Endodermal cell (in vitro differentiated cells): ENCODE measurements at regions not wholly inside any gene's neighbourhood (a gene's known extent, or its start where the extent isn't known, plus 50 kb on each side); places are given as distances from the start of the nearest gene placed in this dataset.

Source experiments
- DNase-seq: peaks from one replicate; pipeline ENCODE4 v3.0.0-alpha.2; 2017
- H3K27ac ChIP-seq: 2 replicates; pipeline ENCODE4 v1.5.1; 2013; ENCODE audit warnings: mild to moderate bottlenecking, low read depth, low read length, moderate library complexity
- H3K27me3 ChIP-seq: 2 replicates; pipeline ENCODE4 v1.6.1; 2013; ENCODE audit warnings: mild to moderate bottlenecking, low read length, moderate library complexity; ENCODE audit not compliant: insufficient read depth, control insufficient read depth, poor library complexity, severe bottlenecking
- H3K36me3 ChIP-seq: 2 replicates; pipeline ENCODE4 v1.7.0; 2013; ENCODE audit warnings: mild to moderate bottlenecking, low read length, moderate library complexity; ENCODE audit not compliant: control insufficient read depth, insufficient read depth
- H3K4me1 ChIP-seq: one replicate; pipeline ENCODE4 v1.7.0; 2013; ENCODE audit warnings: low read length; ENCODE audit not compliant: control insufficient read depth, insufficient read depth
- H3K4me3 ChIP-seq: 2 replicates; pipeline ENCODE4 v1.5.1; 2013; ENCODE audit warnings: mild to moderate bottlenecking, low read length, moderate library complexity
- H3K9ac ChIP-seq: 2 replicates; pipeline ENCODE4 v1.6.1; 2013; ENCODE audit warnings: mild to moderate bottlenecking, low read length, moderate library complexity; ENCODE audit not compliant: poor library complexity, severe bottlenecking; ENCODE audit errors: extremely low read depth
- H3K9me3 ChIP-seq: 2 replicates; pipeline ENCODE4 v1.6.1; 2013; ENCODE audit warnings: mild to moderate bottlenecking, low read length, moderate library complexity; ENCODE audit not compliant: control insufficient read depth
- H3K27ac Mint-ChIP-seq: 2 replicates; pipeline ENCODE4 v1.8.0; 2020; ENCODE audit warnings: mixed read lengths
- H3K27me3 Mint-ChIP-seq: 2 replicates; pipeline ENCODE4 v1.8.0; 2021; ENCODE audit warnings: mild to moderate bottlenecking, mixed read lengths; ENCODE audit not compliant: insufficient read depth
- H3K36me3 Mint-ChIP-seq: 2 replicates; pipeline ENCODE4 v1.8.0; 2020; ENCODE audit warnings: low read depth, mixed read lengths
- H3K4me1 Mint-ChIP-seq: 2 replicates; pipeline ENCODE4 v1.8.0; 2020; ENCODE audit warnings: mixed read lengths
- H3K4me3 Mint-ChIP-seq: 2 replicates; pipeline ENCODE4 v1.8.0; 2020; ENCODE audit warnings: mild to moderate bottlenecking, moderate library complexity, mixed read lengths
- H3K9me3 Mint-ChIP-seq: 2 replicates; pipeline ENCODE4 v1.8.0; 2020; ENCODE audit warnings: mild to moderate bottlenecking, mixed read lengths
- CTCF ChIP-seq: fragments of 200-600 bp; sonication (generic); conservative IDR thresholded peaks from 2 replicates; pipeline ENCODE4 v1.5.0; 2021; ENCODE audit warnings: antibody characterized with exemption, mild to moderate bottlenecking
- WGBS, 2 experiments: methylation state at CpG; one replicate each; pipeline versions ENCODE4 v1.1.5 to v1.1.7; 2013; ENCODE audit warnings: missing lambda C conversion rate in 2 of 2, mixed read lengths in 1 of 2; ENCODE audit not compliant: insufficient coverage in 1 of 2, insufficient read length in 1 of 2; 5-methylcytosine and 5-hydroxymethylcytosine counted together

- Mint-ChIP-seq H3K36me3 (peaks cover 7% of the 10 kb centered on the region), H3K9me3 (peaks cover 5% of the 10 kb centered on the region)
- H3K27ac ChIP-seq = no peak overlapping the region
Measured at GRCh38 chr4:30881985-30882384, 161.8 kb downstream of the PCDH7 start.

GRCh38 chr4:30882443-30882842 lies 162.3 kb downstream of the PCDH7 start:
- H3K4me1 ChIP-seq = peaks cover 2% of the 10 kb centered on the region
- Mint-ChIP-seq H3K4me1 (peaks cover 11% of the 10 kb centered on the region), H3K4me3 (no peak overlapping the region), H3K36me3 (peaks cover 10% of the 10 kb centered on the region), H3K9me3 (peaks cover 5% of the 10 kb centered on the region), H3K27me3 (no peaks in the 10 kb centered on the region), H3K27ac (no peak overlapping the region)
- no peaks in the 10 kb centered on the region for H3K36me3 ChIP-seq
- H3K9me3 ChIP-seq = no peaks in the 10 kb centered on the region
- H3K9ac ChIP-seq = no peak overlapping the region
- TF ChIP-seq CTCF = no peak
- no peak overlapping the region for H3K27ac ChIP-seq
- no peaks in the 10 kb centered on the region for H3K27me3 ChIP-seq
- 100% methylated on average over 1 of the region's 1 CpG; no CpG with 5 or more reads in 1 of the 2 experiments for WGBS, 2 experiments
- no peak overlapping the region for H3K4me3 ChIP-seq
- no peak for DNase-seq

More at GRCh38 chr4:30881985-30882384, 161.8 kb downstream of the PCDH7 start:
- H3K9ac ChIP-seq = no peak overlapping the region
- H3K27me3 ChIP-seq = no peaks in the 10 kb centered on the region
- Mint-ChIP-seq H3K4me3 (no peak overlapping the region), H3K27ac (no peak overlapping the region), H3K4me1 (peaks cover 11% of the 10 kb centered on the region), H3K27me3 (no peaks in the 10 kb centered on the region)
- no peak overlapping the region for H3K4me3 ChIP-seq
- WGBS, 2 experiments = 84% methylated on average over 2 of the region's 2 CpGs; no CpG with 5 or more reads in 1 of the 2 experiments
- H3K9me3 ChIP-seq = no peaks in the 10 kb centered on the region
- peaks cover 4% of the 10 kb centered on the region for H3K4me1 ChIP-seq
- TF ChIP-seq CTCF = no peak
- DNase-seq = no peak
- no peaks in the 10 kb centered on the region for H3K36me3 ChIP-seq

- peaks cover 11% of the 10 kb centered on the region for H3K4me1 Mint-ChIP-seq
- H3K36me3 Mint-ChIP-seq = peaks cover 10% of the 10 kb centered on the region
Measured at GRCh38 chr4:30882995-30883675, 163.0 kb downstream of the PCDH7 start.

More at GRCh38 chr4:30882995-30883675, 163.0 kb downstream of the PCDH7 start:
- H3K27me3 ChIP-seq = no peaks in the 10 kb centered on the region
- H3K36me3 ChIP-seq = no peaks in the 10 kb centered on the region
- H3K27ac ChIP-seq = no peak overlapping the region
- TF ChIP-seq CTCF = no peak
- Mint-ChIP-seq H3K27me3 (no peaks in the 10 kb centered on the region), H3K9me3 (peaks cover 5% of the 10 kb centered on the region), H3K27ac (no peak overlapping the region), H3K4me3 (no peak overlapping the region)
- H3K9me3 ChIP-seq = no peaks in the 10 kb centered on the region
- 93% methylated on average over 4 to 6 of the region's 7 CpGs for WGBS, 2 experiments
- H3K4me3 ChIP-seq = no peak overlapping the region
- H3K4me1 ChIP-seq = no peaks in the 10 kb centered on the region
- no peak overlapping the region for H3K9ac ChIP-seq
- no peak for DNase-seq
